ENCODE measurements at regions not wholly inside any gene's neighbourhood (a gene's known extent, or its start where the extent isn't known, plus 50 kb on each side); places are given as distances from the start of the nearest gene placed in this dataset.
"Not testable (repeated sequence)": the region's sequence is repeated elsewhere in the genome, so short reads cannot be mapped to it uniquely, and the experiment has no call there.

GRCh38 chr14:105682956-105683570, 156.7 kb downstream of the TMEM121 start:
- Mint-ChIP-seq H3K27ac (no peak overlapping the region), H3K4me1 (no peaks in the 10 kb centered on the region; the same call in 2 of the 3 replicates)

GRCh38 chr14:105684056-105684455, 157.7 kb downstream of the TMEM121 start:
- not testable (repeated sequence) for H4K20me1 ChIP-seq (replicated peaks; ENCODE audit: insufficient read depth); H2AFZ ChIP-seq; H3F3A ChIP-seq (replicated peaks; ENCODE audit: low read depth); H3K27ac Mint-ChIP-seq; H3K36me3 ChIP-seq (ENCODE audit: insufficient read depth); DNase-seq (ENCODE audit: low spot score); H3K4me2 ChIP-seq; ATAC-seq; H3K4me1 Mint-ChIP-seq; H3K27me3 ChIP-seq (ENCODE audit: insufficient read depth); H3K4me3 ChIP-seq; H3K27me3 Mint-ChIP-seq (ENCODE audit: insufficient read depth, low read depth, poor library complexity); H3K4me1 ChIP-seq (ENCODE audit: insufficient read depth); H3K79me2 ChIP-seq (replicated peaks; ENCODE audit: insufficient read depth); H3K9me2 ChIP-seq (ENCODE audit: insufficient read depth); H3K27ac ChIP-seq (ENCODE audit: low read depth); H3K4me3 Mint-ChIP-seq
- peaks cover 45% of the 10 kb centered on the region for H3K9me3 Mint-ChIP-seq
- H3K36me3 Mint-ChIP-seq (ENCODE audit: low read depth): peaks cover 30% of the 10 kb centered on the region

More at GRCh38 chr14:105682956-105683570, 156.7 kb downstream of the TMEM121 start:
- Histone ChIP-seq H3K79me2 (replicated peaks; ENCODE audit: insufficient read depth) (no peaks in the 10 kb centered on the region), H3K36me3 (ENCODE audit: insufficient read depth) (no peaks in the 10 kb centered on the region), H3K27ac (ENCODE audit: low read depth) (no peak overlapping the region), H3K4me3 (no peak overlapping the region), H3F3A (replicated peaks; ENCODE audit: low read depth) (no peaks in the 10 kb centered on the region), H2AFZ (no peak overlapping the region), H3K4me1 (ENCODE audit: insufficient read depth) (no peaks in the 10 kb centered on the region), H3K4me2 (no peak overlapping the region), H3K9me2 (ENCODE audit: insufficient read depth) (no peaks in the 10 kb centered on the region), H4K20me1 (replicated peaks; ENCODE audit: insufficient read depth) (no peaks in the 10 kb centered on the region), H3K27me3 (ENCODE audit: insufficient read depth) (no peaks in the 10 kb centered on the region)
- H3K9me3 Mint-ChIP-seq: peaks cover 43% of the 10 kb centered on the region
- H3K4me3 Mint-ChIP-seq: no peak overlapping the region
- no peak for DNase-seq (ENCODE audit: low spot score)
- no peak for TF ChIP-seq ZNF114 (CRISPR knock-in tag; IDR thresholded peaks at IDR 0.05)
- no peak for TF ChIP-seq EZH2 (IDR thresholded peaks at IDR 0.05; ENCODE audit: low read depth, unreplicated experiment)
- TF ChIP-seq NANOG (IDR thresholded peaks at IDR 0.05; ENCODE audit: borderline replicate concordance): no peak
- no peak for TF ChIP-seq JUNB (IDR thresholded peaks at IDR 0.05; ENCODE audit: unreplicated experiment)
- no peak for TF ChIP-seq POLR2AphosphoS5 (IDR thresholded peaks at IDR 0.05; ENCODE audit: low read depth)
- H3K36me3 Mint-ChIP-seq (ENCODE audit: low read depth): peaks cover 28% of the 10 kb centered on the region
- no peak for ATAC-seq
- H3K27me3 Mint-ChIP-seq (ENCODE audit: insufficient read depth, low read depth, poor library complexity): peaks cover 4% of the 10 kb centered on the region

DNA sequence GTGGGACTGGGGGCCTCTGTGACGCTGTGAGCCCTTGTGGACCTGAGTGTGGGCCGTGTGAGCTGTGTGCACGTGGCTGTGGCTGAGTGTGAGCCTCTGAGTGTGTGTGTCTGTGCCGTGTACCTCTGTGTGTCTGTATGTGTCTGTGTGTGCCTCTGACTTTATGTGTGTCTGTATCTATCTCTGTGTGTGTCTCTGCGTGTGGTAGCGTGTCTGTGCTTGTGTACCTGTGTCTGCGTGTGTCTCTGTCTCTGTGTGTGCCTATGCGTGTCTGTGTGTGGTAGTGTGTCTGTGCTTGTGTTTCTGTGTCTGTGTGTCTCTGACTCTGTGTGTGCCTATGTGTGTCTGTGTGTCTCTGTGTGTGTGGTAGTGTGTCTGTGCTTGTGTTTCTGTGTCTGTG, 158.2 kb downstream of the TMEM121 start:
- not testable (repeated sequence) for ATAC-seq; H3K27me3 ChIP-seq (ENCODE audit: insufficient read depth); H3K4me1 ChIP-seq (ENCODE audit: insufficient read depth); DNase-seq (ENCODE audit: low spot score); H3K27ac Mint-ChIP-seq; H3K9me2 ChIP-seq (ENCODE audit: insufficient read depth); H3F3A ChIP-seq (replicated peaks; ENCODE audit: low read depth); H2AFZ ChIP-seq; H3K79me2 ChIP-seq (replicated peaks; ENCODE audit: insufficient read depth); H3K27ac ChIP-seq (ENCODE audit: low read depth); H3K27me3 Mint-ChIP-seq (ENCODE audit: insufficient read depth, low read depth, poor library complexity); H3K36me3 ChIP-seq (ENCODE audit: insufficient read depth); H4K20me1 ChIP-seq (replicated peaks; ENCODE audit: insufficient read depth); H3K4me1 Mint-ChIP-seq; H3K4me3 Mint-ChIP-seq; H3K4me3 ChIP-seq; H3K4me2 ChIP-seq
- peaks cover 31% of the 10 kb centered on the region for H3K36me3 Mint-ChIP-seq (ENCODE audit: low read depth)
- H3K9me3 Mint-ChIP-seq: peaks cover 49% of the 10 kb centered on the region

GRCh38 chr14:105685003-105685402, 158.6 kb downstream of the TMEM121 start:
- H3K4me1 Mint-ChIP-seq: no peaks in the 10 kb centered on the region; the same call in 2 of the 3 replicates
- Histone ChIP-seq H3K4me2 (no peak overlapping the region), H3K27me3 (ENCODE audit: insufficient read depth) (no peaks in the 10 kb centered on the region), H3K27ac (ENCODE audit: low read depth) (no peak overlapping the region), H2AFZ (no peak overlapping the region), H3F3A (replicated peaks; ENCODE audit: low read depth) (no peaks in the 10 kb centered on the region), H3K79me2 (replicated peaks; ENCODE audit: insufficient read depth) (no peaks in the 10 kb centered on the region), H3K4me3 (no peak overlapping the region), H3K4me1 (ENCODE audit: insufficient read depth) (no peaks in the 10 kb centered on the region), H3K36me3 (ENCODE audit: insufficient read depth) (no peaks in the 10 kb centered on the region), H3K9me2 (ENCODE audit: insufficient read depth) (no peaks in the 10 kb centered on the region), H4K20me1 (replicated peaks; ENCODE audit: insufficient read depth) (no peaks in the 10 kb centered on the region)
- DNase-seq (ENCODE audit: low spot score) (no peak), ATAC-seq (no peak)
- H3K36me3 Mint-ChIP-seq (ENCODE audit: low read depth): peaks cover 31% of the 10 kb centered on the region
- no peak overlapping the region for H3K4me3 Mint-ChIP-seq
- H3K9me3 Mint-ChIP-seq: peaks cover 53% of the 10 kb centered on the region
- peaks cover 6% of the 10 kb centered on the region for H3K27me3 Mint-ChIP-seq (ENCODE audit: insufficient read depth, low read depth, poor library complexity)
- no peak overlapping the region for H3K27ac Mint-ChIP-seq
- TF ChIP-seq JUNB (IDR thresholded peaks at IDR 0.05; ENCODE audit: unreplicated experiment) (no peak), EZH2phosphoT487 (IDR thresholded peaks at IDR 0.05; ENCODE audit: unreplicated experiment) (no peak), ZNF462 (CRISPR knock-in tag; IDR thresholded peaks at IDR 0.05) (no peak)
